HG03432 (cell line): ENCODE measurements at regions not wholly inside any gene's neighbourhood (a gene's known extent, or its start where the extent isn't known, plus 50 kb on each side); places are given as distances from the start of the nearest gene placed in this dataset.

Source experiments
- ATAC-seq: cut with Tn5 transposase; IDR thresholded peaks from one replicate; pipeline ENCODE4 v1.9.1; 2021; ENCODE audit warnings: mild to moderate bottlenecking, moderate library complexity; ENCODE audit not compliant: unreplicated experiment

- no peak for ATAC-seq
These were observed 484.1 kb upstream of the SALL1 start for GRCh38 chr16:51635181-51635580.

GRCh38 chr16:51630076-51630475 is 479.0 kb upstream of the SALL1 start:
- ATAC-seq, result no peak

- ATAC-seq, result no peak
These were observed 478.5 kb upstream of the SALL1 start for GRCh38 chr16:51629576-51629975.

- no peak for ATAC-seq
These were observed 473.2 kb upstream of the SALL1 start for GRCh38 chr16:51624080-51624775.

- ATAC-seq, result no peak
These were observed 470.5 kb upstream of the SALL1 start for GRCh38 chr16:51621610-51622009.

- ATAC-seq, result no peak
These were observed 464.1 kb upstream of the SALL1 start for GRCh38 chr16:51615141-51615540.

GRCh38 chr16:51607201-51607651 is 456.2 kb upstream of the SALL1 start:
- ATAC-seq, result no peak

- no peak for ATAC-seq
These were observed 445.2 kb upstream of the SALL1 start for GRCh38 chr16:51596247-51596646.

GRCh38 chr16:51592535-51593300 is 441.6 kb upstream of the SALL1 start:
- ATAC-seq, result no peak

- no peak for ATAC-seq
These were observed 441.0 kb upstream of the SALL1 start for GRCh38 chr16:51592001-51592501.

GRCh38 chr16:51591480-51591879 is 440.4 kb upstream of the SALL1 start:
- ATAC-seq, result no peak

GRCh38 chr16:51579652-51580360 is 428.7 kb upstream of the SALL1 start:
- ATAC-seq, result no peak

GRCh38 chr16:51577621-51578303 is 426.7 kb upstream of the SALL1 start:
- peak; percentile 67 for ATAC-seq

- ATAC-seq, result no peak
These were observed 425.6 kb upstream of the SALL1 start for GRCh38 chr16:51576498-51577195.

- ATAC-seq, result no peak
These were observed 422.1 kb upstream of the SALL1 start for GRCh38 chr16:51573191-51573590.

GRCh38 chr16:51569203-51569931 is 418.3 kb upstream of the SALL1 start:
- peak; percentile 73 for ATAC-seq

GRCh38 chr16:51567911-51568310 is 416.8 kb upstream of the SALL1 start:
- no peak for ATAC-seq

GRCh38 chr16:51565184-51565583 is 414.1 kb upstream of the SALL1 start:
- ATAC-seq, result peak; percentile 81

- no peak for ATAC-seq
These were observed 411.8 kb upstream of the SALL1 start for GRCh38 chr16:51562891-51563290.

- no peak for ATAC-seq
These were observed 408.8 kb upstream of the SALL1 start for GRCh38 chr16:51559901-51560300.
